Neural progenitor cell (in vitro differentiated cells): ENCODE measurements at regions not wholly inside any gene's neighbourhood (a gene's known extent, or its start where the extent isn't known, plus 50 kb on each side); places are given as distances from the start of the nearest gene placed in this dataset.
"Not testable (repeated sequence)": the region's sequence is repeated elsewhere in the genome, so short reads cannot be mapped to it uniquely, and the experiment has no call there.

Source experiments
- DNase-seq: peaks from one replicate; pipeline ENCODE4 v3.0.0-alpha.2; 2016; ENCODE audit warnings: low spot score
- H2AFZ ChIP-seq: fragments of 200-600 bp; sonication (generic); replicated peaks from 2 replicates; pipeline ENCODE4 v1.6.1; 2016; ENCODE audit warnings: antibody characterized with exemption
- H3F3A ChIP-seq: fragments of 200-600 bp; sonication (generic); 2 replicates; pipeline ENCODE4 v1.6.1; 2016; ENCODE audit warnings: antibody characterized with exemption, low read depth
- H3K27ac ChIP-seq: fragments of 200-600 bp; sonication (generic); 2 replicates; pipeline ENCODE4 v1.5.1; 2016; ENCODE audit warnings: mild to moderate bottlenecking
- H3K27me3 ChIP-seq: fragments of 200-600 bp; sonication (generic); 2 replicates; pipeline ENCODE4 v1.6.1; 2016; ENCODE audit warnings: mild to moderate bottlenecking, moderate library complexity
- H3K36me3 ChIP-seq: fragments of 200-600 bp; sonication (generic); 2 replicates; pipeline ENCODE4 v1.5.1; 2016
- H3K4me1 ChIP-seq: fragments of 200-600 bp; sonication (generic); 2 replicates; pipeline ENCODE4 v1.6.1; 2016; ENCODE audit warnings: mixed run types
- H3K4me2 ChIP-seq: fragments of 200-600 bp; sonication (generic); 2 replicates; pipeline ENCODE4 v1.6.1; 2016
- H3K4me3 ChIP-seq: fragments of 200-600 bp; sonication (generic); 2 replicates; pipeline ENCODE4 v1.5.1; 2016
- H3K79me2 ChIP-seq: fragments of 200-600 bp; sonication (generic); 2 replicates; pipeline ENCODE4 v1.6.1; 2016; ENCODE audit warnings: low read depth
- H3K9ac ChIP-seq: fragments of 200-600 bp; sonication (generic); 2 replicates; pipeline ENCODE4 v1.6.1; 2016
- H3K9me3 ChIP-seq: fragments of 200-600 bp; sonication (generic); 2 replicates; pipeline ENCODE4 v1.5.1; 2016; ENCODE audit warnings: low read depth
- H4K20me1 ChIP-seq: fragments of 200-600 bp; sonication (generic); 2 replicates; pipeline ENCODE4 v1.6.1; 2016; ENCODE audit warnings: low read depth
- H3K27ac Mint-ChIP-seq: 3 replicates; pipeline ENCODE4 v1.8.0; 2021; ENCODE audit warnings: mixed read lengths
- H3K27me3 Mint-ChIP-seq: 2 replicates; pipeline ENCODE4 v1.8.0; 2022; ENCODE audit warnings: low read depth, mild to moderate bottlenecking, inconsistent platforms, moderate library complexity, mixed read lengths; ENCODE audit not compliant: insufficient read depth
- H3K36me3 Mint-ChIP-seq: 3 replicates; pipeline ENCODE4 v1.8.0; 2021; ENCODE audit warnings: mixed read lengths
- H3K4me1 Mint-ChIP-seq: 3 replicates; pipeline ENCODE4 v1.8.0; 2021; ENCODE audit warnings: mixed read lengths
- H3K4me3 Mint-ChIP-seq: 3 replicates; pipeline ENCODE4 v1.8.0; 2021; ENCODE audit warnings: mild to moderate bottlenecking, moderate library complexity, mixed read lengths
- H3K9me3 Mint-ChIP-seq: 3 replicates; pipeline ENCODE4 v1.8.0; 2020; ENCODE audit warnings: mixed read lengths
- CTCF ChIP-seq: fragments of 200-600 bp; sonication (generic); IDR thresholded peaks from 2 replicates; pipeline ENCODE4 v1.5.1; 2017; ENCODE audit warnings: antibody characterized with exemption, mild to moderate bottlenecking
- EZH2 ChIP-seq: fragments of 200-600 bp; sonication (generic); IDR thresholded peaks from 2 replicates; pipeline ENCODE4 v1.6.1; 2017; ENCODE audit warnings: antibody characterized with exemption, mild to moderate bottlenecking, moderate library complexity
- EZH2phosphoT487 ChIP-seq: fragments of 200-600 bp; sonication (generic); IDR thresholded peaks from 2 replicates; pipeline ENCODE4 v1.6.1; 2017; ENCODE audit warnings: antibody characterized with exemption

- no peaks in the 10 kb centered on the region for H3K79me2 ChIP-seq
- no peak overlapping the region for H3K27ac Mint-ChIP-seq
- H2AFZ ChIP-seq, result no peak overlapping the region
- no peaks in the 10 kb centered on the region for H3K27me3 Mint-ChIP-seq
- H3K9me3 ChIP-seq, result no peaks in the 10 kb centered on the region
- no peaks in the 10 kb centered on the region for H3K36me3 ChIP-seq
- no peak for DNase-seq
- H3K27me3 ChIP-seq, result no peaks in the 10 kb centered on the region
- H3K4me2 ChIP-seq, result no peak overlapping the region
- H3F3A ChIP-seq, result no peaks in the 10 kb centered on the region
- no peaks in the 10 kb centered on the region for H3K4me1 ChIP-seq
- no peak overlapping the region for H3K9ac ChIP-seq
- no peak for TF ChIP-seq EZH2phosphoT487
- TF ChIP-seq CTCF, result no peak
- no peak for TF ChIP-seq EZH2
- no peak overlapping the region for H3K4me3 Mint-ChIP-seq
- no peaks in the 10 kb centered on the region for H3K9me3 Mint-ChIP-seq
- H3K4me1 Mint-ChIP-seq, result peaks cover 2% of the 10 kb centered on the region
- H3K27ac ChIP-seq, result no peak overlapping the region
- H4K20me1 ChIP-seq, result no peaks in the 10 kb centered on the region
- H3K36me3 Mint-ChIP-seq, result no peaks in the 10 kb centered on the region
- no peak overlapping the region for H3K4me3 ChIP-seq
Observed at GRCh38 chr3:164360078-164360578, 718.2 kb downstream of the SI start.

DNA sequence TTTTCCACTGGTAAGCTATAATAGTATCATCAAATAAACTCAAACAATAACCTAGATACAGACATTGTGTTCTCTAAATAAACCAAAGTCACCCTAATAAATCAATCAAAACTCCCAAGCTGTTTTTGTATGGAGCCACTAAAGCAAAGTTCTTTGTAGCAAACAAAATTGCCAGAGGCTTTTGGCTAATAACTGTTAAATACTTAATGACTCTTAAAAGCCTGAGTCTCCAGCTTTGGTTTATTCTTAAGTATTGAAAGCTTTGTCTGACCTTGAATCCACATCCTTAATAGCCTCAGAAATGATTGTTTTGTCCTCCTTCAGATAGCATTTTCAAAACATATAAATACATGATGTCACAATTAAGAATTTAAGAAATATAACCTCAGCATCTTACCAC, 725.3 kb downstream of the SI start:
- no peaks in the 10 kb centered on the region for H3K36me3 Mint-ChIP-seq
- Histone ChIP-seq H2AFZ (no peak overlapping the region), H3K27me3 (no peaks in the 10 kb centered on the region), H3K79me2 (no peaks in the 10 kb centered on the region), H3K9me3 (no peaks in the 10 kb centered on the region), H3K27ac (no peak overlapping the region), H3K9ac (no peak overlapping the region), H3K4me2 (no peak overlapping the region), H3K4me3 (no peak overlapping the region), H3K36me3 (no peaks in the 10 kb centered on the region), H3F3A (no peaks in the 10 kb centered on the region), H4K20me1 (no peaks in the 10 kb centered on the region), H3K4me1 (no peaks in the 10 kb centered on the region)
- no peak for DNase-seq
- no peak for TF ChIP-seq CTCF
- no peak overlapping the region for H3K4me3 Mint-ChIP-seq
- H3K27me3 Mint-ChIP-seq, result no peaks in the 10 kb centered on the region
- H3K9me3 Mint-ChIP-seq, result peaks cover 4% of the 10 kb centered on the region
- no peaks in the 10 kb centered on the region for H3K4me1 Mint-ChIP-seq
- no peak overlapping the region for H3K27ac Mint-ChIP-seq

DNA sequence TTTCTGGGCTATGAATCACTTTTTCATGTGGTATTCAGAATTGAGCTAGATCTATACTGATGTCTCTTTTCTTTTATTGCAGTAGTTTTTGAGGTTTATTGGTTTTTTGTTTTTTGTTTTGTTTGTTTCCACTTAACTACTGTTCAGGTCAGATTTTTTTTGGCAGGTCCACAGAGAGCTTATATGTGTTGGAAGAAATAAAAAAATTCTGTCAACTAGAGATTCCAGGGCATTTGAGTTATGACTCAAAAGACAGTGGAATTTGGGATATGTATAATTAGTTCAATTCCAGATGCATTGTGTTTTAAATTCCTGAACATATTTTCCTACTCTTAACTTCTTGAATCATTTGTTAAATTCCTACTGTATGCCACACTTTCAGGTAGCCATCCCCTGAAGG, 727.2 kb downstream of the SI start:
- H4K20me1 ChIP-seq, result no peaks in the 10 kb centered on the region
- no peak overlapping the region for H3K27ac Mint-ChIP-seq
- H3K9me3 ChIP-seq, result no peaks in the 10 kb centered on the region
- peaks cover 18% of the 10 kb centered on the region for H3K9me3 Mint-ChIP-seq
- H3K27ac ChIP-seq, result no peak overlapping the region
- no peaks in the 10 kb centered on the region for H3K4me1 ChIP-seq
- H3K36me3 Mint-ChIP-seq, result peaks cover 5% of the 10 kb centered on the region
- H3F3A ChIP-seq, result no peaks in the 10 kb centered on the region
- TF ChIP-seq EZH2phosphoT487 (no peak), CTCF (no peak), EZH2 (no peak)
- no peak overlapping the region for H2AFZ ChIP-seq
- H3K4me3 ChIP-seq, result no peak overlapping the region
- no peaks in the 10 kb centered on the region for H3K27me3 ChIP-seq
- H3K4me2 ChIP-seq, result no peak overlapping the region
- H3K4me3 Mint-ChIP-seq, result no peak overlapping the region
- no peaks in the 10 kb centered on the region for H3K36me3 ChIP-seq
- DNase-seq, result no peak
- H3K27me3 Mint-ChIP-seq, result no peaks in the 10 kb centered on the region
- no peak overlapping the region for H3K9ac ChIP-seq
- H3K79me2 ChIP-seq, result no peaks in the 10 kb centered on the region
- no peaks in the 10 kb centered on the region for H3K4me1 Mint-ChIP-seq

GRCh38 chr3:164342206-164342605, 736.1 kb downstream of the SI start:
- H3K27me3 ChIP-seq, H3F3A ChIP-seq, H3K4me1 ChIP-seq, H3K9ac ChIP-seq, H3K9me3 ChIP-seq, H3K36me3 ChIP-seq, H2AFZ ChIP-seq, H3K27ac ChIP-seq, H3K79me2 ChIP-seq, H4K20me1 ChIP-seq, H3K4me1 Mint-ChIP-seq, H3K4me3 Mint-ChIP-seq, H3K4me3 ChIP-seq, H3K36me3 Mint-ChIP-seq, H3K27ac Mint-ChIP-seq, H3K27me3 Mint-ChIP-seq: not testable (repeated sequence)
- peaks cover 17% of the 10 kb centered on the region for H3K9me3 Mint-ChIP-seq
- DNase-seq, result peak; percentile 43
- peak overlapping the region; percentile 27 for H3K4me2 ChIP-seq
- TF ChIP-seq EZH2phosphoT487, result peak; percentile 93
